ENCODE measurements at regions not wholly inside any gene's neighbourhood (a gene's known extent, or its start where the extent isn't known, plus 50 kb on each side); places are given as distances from the start of the nearest gene placed in this dataset.

GRCh38 chr2:236857781-236858180 is 227.9 kb upstream of the COPS8 start:
- DNase-seq: no peak

- no peak for DNase-seq
Measured at GRCh38 chr2:236858661-236859060, 227.0 kb upstream of the COPS8 start.

GRCh38 chr2:236859908-236860307 is 225.8 kb upstream of the COPS8 start:
- no peak for DNase-seq

GRCh38 chr2:236861196-236861875 is 224.4 kb upstream of the COPS8 start:
- DNase-seq: no peak

GRCh38 chr2:236861944-236862343 is 223.7 kb upstream of the COPS8 start:
- no peak for DNase-seq

- DNase-seq: no peak
Measured at GRCh38 chr2:236862526-236862925, 223.2 kb upstream of the COPS8 start.

GRCh38 chr2:236862961-236863728 is 222.5 kb upstream of the COPS8 start:
- no peak for DNase-seq

- DNase-seq: no peak
Measured at GRCh38 chr2:236863729-236864126, 222.0 kb upstream of the COPS8 start.

GRCh38 chr2:236865052-236865451 is 220.6 kb upstream of the COPS8 start:
- no peak for DNase-seq

- DNase-seq: no peak
Measured at GRCh38 chr2:236866542-236867340, 218.9 kb upstream of the COPS8 start.

- DNase-seq: no peak
Measured at GRCh38 chr2:236867441-236868260, 218.0 kb upstream of the COPS8 start.

GRCh38 chr2:236870370-236870769 is 215.3 kb upstream of the COPS8 start:
- no peak for DNase-seq

GRCh38 chr2:236871500-236872001 is 214.1 kb upstream of the COPS8 start:
- DNase-seq: peak; percentile 41

- DNase-seq: no peak
Measured at GRCh38 chr2:236872015-236872414, 213.7 kb upstream of the COPS8 start.

GRCh38 chr2:236872981-236873380 is 212.7 kb upstream of the COPS8 start:
- no peak for DNase-seq

- DNase-seq: no peak
Measured at GRCh38 chr2:236873636-236874035, 212.1 kb upstream of the COPS8 start.

- no peak for DNase-seq
Measured at GRCh38 chr2:236874866-236875481, 210.7 kb upstream of the COPS8 start.

- peak; percentile 72 for DNase-seq
Measured at GRCh38 chr2:236875906-236876505, 209.7 kb upstream of the COPS8 start.

- DNase-seq: peak; percentile 72
Measured at GRCh38 chr2:236876642-236877041, 209.0 kb upstream of the COPS8 start.

- DNase-seq: no peak
Measured at GRCh38 chr2:236877972-236878371, 207.7 kb upstream of the COPS8 start.

- no peak for DNase-seq
Measured at GRCh38 chr2:236879416-236879963, 206.2 kb upstream of the COPS8 start.
